Nephron (organoid): ENCODE measurements at regions not wholly inside any gene's neighbourhood (a gene's known extent, or its start where the extent isn't known, plus 50 kb on each side); places are given as distances from the start of the nearest gene placed in this dataset.

Experiments
- H3K27ac Mint-ChIP-seq, 3 experiments: 2 replicates each; pipeline ENCODE4 v1.8.0; 2020; ENCODE audit warnings: mixed read lengths in 3 of 3, mild to moderate bottlenecking in 2 of 3, moderate library complexity in 1 of 3
- H3K27me3 Mint-ChIP-seq: 2 replicates; pipeline ENCODE4 v1.8.0; 2021; ENCODE audit warnings: low read depth, mild to moderate bottlenecking, moderate library complexity, mixed read lengths
- H3K36me3 Mint-ChIP-seq: 2 replicates; pipeline ENCODE4 v1.8.0; 2020; ENCODE audit warnings: low read depth, mixed read lengths
- H3K4me1 Mint-ChIP-seq: 2 replicates; pipeline ENCODE4 v1.8.0; 2020; ENCODE audit warnings: mixed read lengths
- H3K4me3 Mint-ChIP-seq, 3 experiments: 2 replicates each; pipeline ENCODE4 v1.8.0; 2020; ENCODE audit warnings: mild to moderate bottlenecking in 3 of 3, mixed read lengths in 3 of 3, moderate library complexity in 2 of 3
- H3K9me3 Mint-ChIP-seq: 2 replicates; pipeline ENCODE4 v1.8.0; 2020; ENCODE audit warnings: mixed read lengths
- TF ChIP-seq, protein P1 (sequence below), 3 experiments: fragments of 200-600 bp; sonication (generic); IDR thresholded peaks; one replicate each; pipeline ENCODE4 v1.5.0; 2021; ENCODE audit warnings: antibody characterized with exemption in 3 of 3; ENCODE audit not compliant: unreplicated experiment in 3 of 3

GRCh38 chr20:50436052-50436656 lies 74.0 kb upstream of the PTPN1 start:
- H3K36me3 Mint-ChIP-seq, result no peaks in the 10 kb centered on the region
- H3K4me1 Mint-ChIP-seq, result peaks cover 8% of the 10 kb centered on the region
- no peaks in the 10 kb centered on the region for H3K9me3 Mint-ChIP-seq
- no peak overlapping the region for H3K27ac Mint-ChIP-seq
- TF ChIP-seq, protein P1, sequence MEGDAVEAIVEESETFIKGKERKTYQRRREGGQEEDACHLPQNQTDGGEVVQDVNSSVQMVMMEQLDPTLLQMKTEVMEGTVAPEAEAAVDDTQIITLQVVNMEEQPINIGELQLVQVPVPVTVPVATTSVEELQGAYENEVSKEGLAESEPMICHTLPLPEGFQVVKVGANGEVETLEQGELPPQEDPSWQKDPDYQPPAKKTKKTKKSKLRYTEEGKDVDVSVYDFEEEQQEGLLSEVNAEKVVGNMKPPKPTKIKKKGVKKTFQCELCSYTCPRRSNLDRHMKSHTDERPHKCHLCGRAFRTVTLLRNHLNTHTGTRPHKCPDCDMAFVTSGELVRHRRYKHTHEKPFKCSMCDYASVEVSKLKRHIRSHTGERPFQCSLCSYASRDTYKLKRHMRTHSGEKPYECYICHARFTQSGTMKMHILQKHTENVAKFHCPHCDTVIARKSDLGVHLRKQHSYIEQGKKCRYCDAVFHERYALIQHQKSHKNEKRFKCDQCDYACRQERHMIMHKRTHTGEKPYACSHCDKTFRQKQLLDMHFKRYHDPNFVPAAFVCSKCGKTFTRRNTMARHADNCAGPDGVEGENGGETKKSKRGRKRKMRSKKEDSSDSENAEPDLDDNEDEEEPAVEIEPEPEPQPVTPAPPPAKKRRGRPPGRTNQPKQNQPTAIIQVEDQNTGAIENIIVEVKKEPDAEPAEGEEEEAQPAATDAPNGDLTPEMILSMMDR (IDR thresholded peaks at IDR 0.05; ENCODE audit: unreplicated experiment in 3 of 3), result no peak
- H3K27me3 Mint-ChIP-seq, result peaks cover 12% of the 10 kb centered on the region
- H3K4me3 Mint-ChIP-seq, result no peak overlapping the region

DNA sequence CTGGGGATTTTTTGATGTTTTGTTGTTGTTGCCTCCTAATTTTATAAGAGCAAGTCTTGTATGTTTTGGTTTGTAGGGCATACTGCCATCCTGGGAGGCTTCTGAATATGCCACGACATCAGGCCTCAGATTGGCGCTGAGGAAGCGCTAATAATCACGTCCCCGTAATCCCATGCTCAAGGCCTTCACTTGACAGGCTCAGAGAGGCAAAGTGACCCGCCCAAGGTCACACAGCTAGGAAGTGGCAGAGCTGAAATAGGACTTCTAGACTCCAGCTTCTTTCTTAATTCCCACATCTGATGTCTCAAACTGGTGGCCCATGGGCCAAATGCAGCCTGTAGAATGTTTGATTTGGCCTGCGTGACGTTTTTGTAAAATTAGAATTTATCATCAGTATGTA lies 73.5 kb upstream of the PTPN1 start:
- Mint-ChIP-seq H3K4me3 (no peak overlapping the region), H3K27me3 (peaks cover 9% of the 10 kb centered on the region), H3K4me1 (peaks cover 8% of the 10 kb centered on the region), H3K9me3 (no peaks in the 10 kb centered on the region), H3K36me3 (no peaks in the 10 kb centered on the region), H3K27ac (no peak overlapping the region)
- TF ChIP-seq, protein P1 (IDR thresholded peaks at IDR 0.05; ENCODE audit: unreplicated experiment in 3 of 3), result no peak

GRCh38 chr20:50438986-50439407 lies 71.2 kb upstream of the PTPN1 start:
- Mint-ChIP-seq H3K4me3 (no peak overlapping the region), H3K36me3 (no peaks in the 10 kb centered on the region), H3K27ac (no peak overlapping the region), H3K9me3 (no peaks in the 10 kb centered on the region), H3K4me1 (peaks cover 6% of the 10 kb centered on the region), H3K27me3 (peaks cover 9% of the 10 kb centered on the region)
- TF ChIP-seq, protein P1 (IDR thresholded peaks at IDR 0.05; ENCODE audit: unreplicated experiment in 3 of 3), result no peak

DNA sequence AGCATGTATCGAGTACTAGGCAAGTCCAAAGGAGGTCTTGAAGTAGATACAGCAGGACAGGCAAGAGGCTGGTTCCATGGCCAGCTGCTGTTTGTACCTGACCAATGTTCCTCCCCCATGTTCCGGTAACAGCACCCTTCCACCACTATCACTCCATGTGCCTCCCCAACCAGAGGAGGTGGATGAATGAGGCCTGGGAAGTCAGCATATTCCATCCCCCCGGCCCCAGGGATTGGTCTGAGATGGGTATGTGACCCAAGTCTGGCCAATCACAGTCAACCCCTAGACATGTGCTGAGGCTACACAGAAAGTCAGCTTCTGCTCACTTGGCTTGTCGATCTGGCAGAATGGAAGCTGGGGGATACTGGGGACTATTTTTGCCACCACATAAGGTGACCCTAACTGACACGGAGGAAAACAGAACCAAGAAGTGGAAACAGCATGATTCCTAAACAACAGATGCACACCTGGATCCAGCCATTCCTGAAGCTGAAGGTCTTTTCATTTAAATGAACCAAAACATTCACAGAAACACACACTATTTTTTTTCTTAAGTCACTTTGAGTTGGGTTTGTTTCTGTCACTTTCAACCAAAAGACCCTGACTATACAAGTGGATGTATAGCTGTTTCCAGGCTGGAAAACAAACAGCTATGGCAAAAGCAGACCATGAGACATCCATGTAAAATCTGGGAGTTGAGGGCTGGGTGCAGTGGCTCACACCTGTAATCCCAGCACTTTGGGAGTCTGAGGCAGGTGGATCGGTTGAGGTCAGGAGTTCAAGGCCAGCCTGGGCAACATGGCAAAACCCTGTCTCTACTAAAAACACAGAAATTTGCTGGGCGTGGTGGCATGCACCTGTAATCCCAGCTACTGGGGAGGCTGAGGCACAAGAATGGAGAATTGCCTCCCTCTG lies 70.4 kb upstream of the PTPN1 start:
- TF ChIP-seq, protein P1 (IDR thresholded peaks at IDR 0.05; ENCODE audit: unreplicated experiment in 3 of 3), result no peak
- Mint-ChIP-seq H3K9me3 (no peaks in the 10 kb centered on the region), H3K4me3 (no peak overlapping the region), H3K27ac (no peak overlapping the region), H3K36me3 (no peaks in the 10 kb centered on the region), H3K27me3 (peaks cover 9% of the 10 kb centered on the region), H3K4me1 (peaks cover 6% of the 10 kb centered on the region)

DNA sequence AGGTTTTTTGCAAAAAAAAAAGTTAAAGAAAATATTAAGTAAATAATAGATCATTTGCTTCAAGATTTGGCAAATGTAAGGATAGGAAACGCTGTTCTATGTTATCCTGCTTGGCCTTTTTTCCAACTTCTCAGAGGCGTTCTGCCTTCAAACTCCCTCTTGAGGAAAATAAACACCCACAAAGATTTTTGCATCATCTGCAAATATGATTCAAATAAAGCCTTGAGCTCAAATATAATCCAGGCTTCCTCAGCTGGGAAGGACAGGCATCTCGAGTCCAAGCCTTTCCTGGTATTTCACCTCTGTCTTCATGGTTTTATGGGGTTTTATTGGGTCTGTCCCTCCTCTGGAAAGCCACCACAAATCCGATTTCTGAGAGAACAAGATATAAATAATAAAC lies 67.7 kb upstream of the PTPN1 start:
- H3K27ac Mint-ChIP-seq, result peak overlapping the region; percentile 9 to 91 (median 81)
- no peaks in the 10 kb centered on the region for H3K9me3 Mint-ChIP-seq
- no peaks in the 10 kb centered on the region for H3K36me3 Mint-ChIP-seq
- TF ChIP-seq, protein P1 (IDR thresholded peaks at IDR 0.05; ENCODE audit: unreplicated experiment in 3 of 3), result no peak
- H3K4me3 Mint-ChIP-seq, result peak overlapping the region in 1 of 3 experiments; percentile 19
- H3K4me1 Mint-ChIP-seq, result peaks cover 6% of the 10 kb centered on the region
- peaks cover 9% of the 10 kb centered on the region for H3K27me3 Mint-ChIP-seq
